GM23338 (cell line): ENCODE measurements at regions not wholly inside any gene's neighbourhood (a gene's known extent, or its start where the extent isn't known, plus 50 kb on each side); places are given as distances from the start of the nearest gene placed in this dataset.

ENCODE experiments used
- ATAC-seq: fragments of 200-7000 bp; cut with Tn5 transposase; 3 replicates; pipeline ENCODE4 v1.9.1; 2020
- DNase-seq: peaks from one replicate; pipeline ENCODE4 v3.0.0-alpha.2; 2015; ENCODE audit warnings: low spot score
- H2AFZ ChIP-seq: fragments of 200-600 bp; sonication (generic); 2 replicates; pipeline ENCODE4 v1.8.0; 2016; ENCODE audit warnings: antibody characterized with exemption, mild to moderate bottlenecking, moderate library complexity
- H3F3A ChIP-seq: fragments of 200-600 bp; sonication (generic); replicated peaks from 2 replicates; pipeline ENCODE4 v1.8.0; 2017; ENCODE audit warnings: antibody characterized with exemption, mixed run types, low read depth
- H3K27ac ChIP-seq: fragments of 200-600 bp; sonication (generic); 2 replicates; pipeline ENCODE4 v1.6.1; 2016; ENCODE audit warnings: low read depth
- H3K27me3 ChIP-seq: fragments of 200-600 bp; sonication (generic); 2 replicates; pipeline ENCODE4 v1.8.0; 2016; ENCODE audit warnings: mild to moderate bottlenecking, mixed run types, moderate library complexity; ENCODE audit not compliant: insufficient read depth
- H3K36me3 ChIP-seq: fragments of 200-600 bp; sonication (generic); 2 replicates; pipeline ENCODE4 v1.8.0; 2016; ENCODE audit warnings: mild to moderate bottlenecking; ENCODE audit not compliant: insufficient read depth
- H3K4me1 ChIP-seq: fragments of 200-600 bp; sonication (generic); 2 replicates; pipeline ENCODE4 v1.8.0; 2016; ENCODE audit warnings: mild to moderate bottlenecking, moderate library complexity; ENCODE audit not compliant: insufficient read depth
- H3K4me2 ChIP-seq: fragments of 200-600 bp; sonication (generic); 2 replicates; pipeline ENCODE4 v1.7.1; 2017; ENCODE audit warnings: mixed run types
- H3K4me3 ChIP-seq: fragments of 200-600 bp; sonication (generic); 2 replicates; pipeline ENCODE4 v1.6.1; 2016; ENCODE audit warnings: mixed run types
- H3K79me2 ChIP-seq: fragments of 200-600 bp; sonication (generic); replicated peaks from 2 replicates; pipeline ENCODE4 v1.8.0; 2017; ENCODE audit warnings: mild to moderate bottlenecking; ENCODE audit not compliant: insufficient read depth
- H3K9me2 ChIP-seq: fragments of 200-600 bp; sonication (generic); 2 replicates; pipeline ENCODE4 v1.8.0; 2017; ENCODE audit not compliant: insufficient read depth
- H4K20me1 ChIP-seq: fragments of 200-600 bp; sonication (generic); replicated peaks from 2 replicates; pipeline ENCODE4 v1.8.0; 2017; ENCODE audit warnings: mild to moderate bottlenecking; ENCODE audit not compliant: insufficient read depth
- H3K27ac Mint-ChIP-seq: 2 replicates; pipeline ENCODE4 v1.8.0; 2020; ENCODE audit warnings: inconsistent platforms, mild to moderate bottlenecking, moderate library complexity, mixed read lengths
- H3K27me3 Mint-ChIP-seq: 3 replicates; pipeline ENCODE4 v1.8.0; 2022; ENCODE audit warnings: low read depth, mild to moderate bottlenecking, moderate library complexity, mixed read lengths, inconsistent platforms; ENCODE audit not compliant: insufficient read depth, poor library complexity
- H3K36me3 Mint-ChIP-seq: 3 replicates; pipeline ENCODE4 v1.8.0; 2021; ENCODE audit warnings: low read depth, mild to moderate bottlenecking, inconsistent platforms, moderate library complexity, mixed read lengths
- H3K4me1 Mint-ChIP-seq: 3 replicates; pipeline ENCODE4 v1.8.0; 2020; ENCODE audit warnings: mild to moderate bottlenecking, inconsistent platforms, mixed read lengths
- H3K4me3 Mint-ChIP-seq: 3 replicates; pipeline ENCODE4 v1.8.0; 2021; ENCODE audit warnings: moderate library complexity, mild to moderate bottlenecking, inconsistent platforms, mixed read lengths
- H3K9me3 Mint-ChIP-seq: 3 replicates; pipeline ENCODE4 v1.8.0; 2020; ENCODE audit warnings: moderate library complexity, mild to moderate bottlenecking, inconsistent platforms, mixed read lengths
- CREB1 ChIP-seq: fragments of 250-450 bp; sonication (Bioruptor Pico); IDR thresholded peaks from 2 replicates; pipeline ENCODE4 v1.5.0; 2020; ENCODE audit warnings: low read depth, mild to moderate bottlenecking, moderate library complexity
- CTCF ChIP-seq, 2 experiments: fragments of 200-600 bp in 1 of 2; sonication (generic) in 1 of 2; conservative IDR thresholded peaks; 2 replicates each; pipeline versions ENCODE4 v1.5.1 to v1.6.1; 2016 to 2017; ENCODE audit warnings: antibody characterized with exemption in 2 of 2, low read depth in 2 of 2, mild to moderate bottlenecking in 2 of 2, moderate library complexity in 1 of 2
- ETS1 ChIP-seq: IDR thresholded peaks from 2 replicates; pipeline ENCODE4 v1.6.1; 2016; ENCODE audit warnings: antibody characterized with exemption
- EZH2 ChIP-seq: fragments of 200-600 bp; sonication (generic); IDR thresholded peaks from one replicate; pipeline ENCODE4 v1.8.0; 2017; ENCODE audit warnings: antibody characterized with exemption, mild to moderate bottlenecking, low read depth; ENCODE audit not compliant: unreplicated experiment
- EZH2phosphoT487 ChIP-seq: fragments of 200-600 bp; sonication (generic); IDR thresholded peaks from one replicate; pipeline ENCODE4 v1.8.1; 2018; ENCODE audit warnings: antibody characterized with exemption; ENCODE audit not compliant: unreplicated experiment
- JUNB ChIP-seq: IDR thresholded peaks from one replicate; pipeline ENCODE4 v1.6.1; 2016; ENCODE audit warnings: antibody characterized with exemption; ENCODE audit not compliant: unreplicated experiment
- NANOG ChIP-seq: IDR thresholded peaks from 2 replicates; pipeline ENCODE4 v1.6.1; 2016; ENCODE audit warnings: antibody characterized with exemption, borderline replicate concordance
- POLR2AphosphoS5 ChIP-seq: IDR thresholded peaks from 2 replicates; pipeline ENCODE4 v1.6.1; 2016; ENCODE audit warnings: antibody characterized with exemption, low read depth
- REST ChIP-seq: IDR thresholded peaks from one replicate; pipeline ENCODE4 v1.6.1; 2018; ENCODE audit warnings: antibody characterized with exemption; ENCODE audit not compliant: unreplicated experiment
- STAT1 ChIP-seq: IDR thresholded peaks from one replicate; pipeline ENCODE4 v1.6.1; 2016; ENCODE audit warnings: antibody characterized with exemption; ENCODE audit not compliant: unreplicated experiment
- ZNF114 ChIP-seq: fragments of 250-450 bp; sonication (Bioruptor Pico); IDR thresholded peaks from 2 replicates; pipeline ENCODE4 v1.5.0; 2020; ENCODE audit warnings: mild to moderate bottlenecking, moderate library complexity
- ZNF462 ChIP-seq: fragments of 250-450 bp; sonication (Bioruptor Pico); IDR thresholded peaks from 2 replicates; pipeline ENCODE4 v1.5.0; 2020; ENCODE audit warnings: mild to moderate bottlenecking, moderate library complexity

- no peaks in the 10 kb centered on the region for H3K27me3 Mint-ChIP-seq
- Histone ChIP-seq H3F3A (no peaks in the 10 kb centered on the region), H3K27ac (no peak overlapping the region), H3K79me2 (no peaks in the 10 kb centered on the region), H3K27me3 (no peaks in the 10 kb centered on the region), H4K20me1 (no peaks in the 10 kb centered on the region), H3K4me3 (no peak overlapping the region), H2AFZ (no peak overlapping the region), H3K4me1 (peaks cover 6% of the 10 kb centered on the region), H3K36me3 (no peaks in the 10 kb centered on the region), H3K4me2 (no peak overlapping the region), H3K9me2 (no peaks in the 10 kb centered on the region)
- no peak overlapping the region for H3K4me3 Mint-ChIP-seq
- no peak overlapping the region for H3K27ac Mint-ChIP-seq
- TF ChIP-seq REST (no peak), ZNF462 (CRISPR knock-in tag) (no peak), ETS1 (no peak), EZH2 (no peak), CREB1 (CRISPR knock-in tag) (no peak), JUNB (no peak), POLR2AphosphoS5 (no peak), ZNF114 (CRISPR knock-in tag) (no peak), NANOG (no peak), STAT1 (no peak), CTCF (conservative IDR thresholded peaks at IDR 0.05; ENCODE audit: low read depth in 2 of 2) (no peak), EZH2phosphoT487 (no peak)
- no peaks in the 10 kb centered on the region for H3K36me3 Mint-ChIP-seq
- no peak for DNase-seq
- no peaks in the 10 kb centered on the region; the same call in 2 of the 3 replicates for H3K9me3 Mint-ChIP-seq
- H3K4me1 Mint-ChIP-seq: peaks cover 6% of the 10 kb centered on the region; the same call in 2 of the 3 replicates
- ATAC-seq: no peak
Observed at GRCh38 chr4:181470306-181470705, 772.9 kb upstream of the TENM3 start.
